HepG2 (cell line): ENCODE measurements at regions not wholly inside any gene's neighbourhood (a gene's known extent, or its start where the extent isn't known, plus 50 kb on each side); places are given as distances from the start of the nearest gene placed in this dataset.

Experiments
- CEBPG ChIP-seq: IDR thresholded peaks from 2 replicates; pipeline ENCODE4 v1.6.1; 2016
- CREB3 ChIP-seq: sonication (generic); formaldehyde crosslinking; IDR thresholded peaks from 2 replicates; pipeline ENCODE4 v1.5.0; 2020; ENCODE audit warnings: missing genetic modification reagents
- HDAC6 ChIP-seq: fragments of 200-600 bp; sonication (generic); IDR thresholded peaks from 2 replicates; pipeline ENCODE4 v1.7.0; 2017; ENCODE audit warnings: mild to moderate bottlenecking, antibody characterized with exemption, low read length, low read depth
- HNF1B ChIP-seq: sonication (generic); formaldehyde crosslinking; IDR thresholded peaks from 2 replicates; pipeline ENCODE4 v1.5.1; 2020; ENCODE audit warnings: mild to moderate bottlenecking, moderate library complexity, missing genetic modification reagents
- MIER3 ChIP-seq: IDR thresholded peaks from 2 replicates; pipeline ENCODE4 v1.6.1; 2016; ENCODE audit warnings: missing compliant biosample characterization, borderline replicate concordance
- NFAT5 ChIP-seq: sonication (generic); formaldehyde crosslinking; IDR thresholded peaks from 2 replicates; pipeline ENCODE4 v1.4.0; 2020; ENCODE audit warnings: missing genetic modification reagents
- SALL2 ChIP-seq: sonication (generic); formaldehyde crosslinking; IDR thresholded peaks from 2 replicates; pipeline ENCODE4 v1.8.1; 2023; ENCODE audit warnings: mild to moderate bottlenecking, missing genetic modification reagents, inconsistent platforms
- STAT5B ChIP-seq: sonication (generic); formaldehyde crosslinking; IDR thresholded peaks from 2 replicates; pipeline ENCODE4 v1.4.0; 2020; ENCODE audit warnings: missing genetic modification reagents
- ZBTB4 ChIP-seq: sonication (generic); formaldehyde crosslinking; IDR thresholded peaks from 2 replicates; pipeline ENCODE4 v1.4.0; 2020; ENCODE audit warnings: missing genetic modification reagents, mild to moderate bottlenecking, borderline replicate concordance
- ZFP36L1 ChIP-seq: sonication (generic); formaldehyde crosslinking; IDR thresholded peaks from 2 replicates; pipeline ENCODE4 v1.8.0; 2022; ENCODE audit warnings: mild to moderate bottlenecking, missing genetic modification reagents, moderate library complexity
- ZNF232 ChIP-seq: sonication (generic); formaldehyde crosslinking; IDR thresholded peaks from 2 replicates; pipeline ENCODE4 v1.4.0; 2020; ENCODE audit warnings: missing genetic modification reagents, borderline replicate concordance
- ZNF496 ChIP-seq: sonication (generic); formaldehyde crosslinking; IDR thresholded peaks from 2 replicates; pipeline ENCODE4 v1.8.1; 2023; ENCODE audit warnings: mild to moderate bottlenecking, moderate library complexity, missing genetic modification reagents; ENCODE audit not compliant: insufficient replicate concordance
- ZNF543 ChIP-seq: sonication (generic); formaldehyde crosslinking; IDR thresholded peaks from 2 replicates; pipeline ENCODE4 v1.4.0; 2020; ENCODE audit warnings: mild to moderate bottlenecking, missing genetic modification reagents
- ZNF891 ChIP-seq: sonication (generic); formaldehyde crosslinking; IDR thresholded peaks from 2 replicates; pipeline ENCODE4 v1.5.0; 2020; ENCODE audit warnings: mild to moderate bottlenecking, missing genetic modification reagents

DNA sequence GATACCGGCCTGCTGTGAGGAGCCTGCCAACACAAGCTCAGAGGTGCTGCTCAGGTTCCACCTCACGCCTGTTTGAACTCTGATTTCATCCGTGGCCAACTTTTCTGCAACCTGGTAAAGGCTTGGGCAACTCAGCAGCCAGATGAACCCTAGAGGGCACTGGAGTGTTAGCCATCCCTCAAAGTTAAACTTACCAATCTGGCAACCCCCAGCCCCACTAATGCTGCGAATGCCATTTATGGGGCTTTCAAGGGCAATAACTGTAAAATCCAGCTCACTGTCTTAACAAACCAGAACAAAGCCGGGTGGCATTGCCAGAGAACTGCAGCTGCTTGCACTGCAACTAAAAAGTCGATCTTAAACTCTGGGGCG is 105.5 kb downstream of the AXIN2 start (continued):
- TF ChIP-seq ZBTB4 (CRISPR knock-in tag): no peak
- peak; percentile 31; the same call in 1 of the 2 replicates for TF ChIP-seq CEBPG (CRISPR knock-in tag)
- TF ChIP-seq HDAC6: no peak
- no peak for TF ChIP-seq STAT5B (CRISPR knock-in tag)
- TF ChIP-seq HNF1B: no peak
- TF ChIP-seq ZNF496 (CRISPR knock-in tag): no peak
- no peak for TF ChIP-seq MIER3 (CRISPR knock-in tag)
- no peak for TF ChIP-seq NFAT5 (CRISPR knock-in tag)
- peak; percentile 52; the same call in 1 of the 2 replicates for TF ChIP-seq ZNF232 (CRISPR knock-in tag)
- no peak for TF ChIP-seq ZFP36L1
- TF ChIP-seq SALL2 (CRISPR knock-in tag): peak; percentile 71; the same call in 1 of the 2 replicates
- no peak for TF ChIP-seq ZNF543 (CRISPR knock-in tag)
- TF ChIP-seq ZNF891 (CRISPR knock-in tag): no peak
- peak; percentile 66; the same call in 1 of the 2 replicates for TF ChIP-seq CREB3
